Ascending aorta (tissue), 2 donors: ENCODE measurements at regions not wholly inside any gene's neighbourhood (a gene's known extent, or its start where the extent isn't known, plus 50 kb on each side); places are given as distances from the start of the nearest gene placed in this dataset.

ENCODE experiments used
- DNase-seq, 2 donors: peaks; one replicate each; pipeline ENCODE4 v3.0.0-alpha.2; 2019; ENCODE audit warnings: low spot score in 2 of 2
- H3K27ac ChIP-seq, 2 donors: fragments of 200-600 bp; sonication (generic); one replicate each; pipeline ENCODE4 v1.5.1; 2016 to 2017; ENCODE audit warnings: mild to moderate bottlenecking in 1 of 2
- H3K27me3 ChIP-seq: fragments of 200-600 bp; sonication (generic); one replicate; pipeline ENCODE4 v1.5.1; 2017
- H3K36me3 ChIP-seq, 2 donors: fragments of 200-600 bp; sonication (generic); one replicate each; pipeline ENCODE4 v1.5.1; 2016
- H3K4me1 ChIP-seq, 2 donors: fragments of 200-600 bp; sonication (generic); one replicate each; pipeline ENCODE4 v1.5.1; 2016 to 2017; ENCODE audit warnings: mild to moderate bottlenecking in 1 of 2
- H3K4me3 ChIP-seq, 2 donors: fragments of 200-600 bp; sonication (generic); one replicate each; pipeline ENCODE4 v1.5.1; 2016 to 2017; ENCODE audit warnings: mild to moderate bottlenecking in 1 of 2
- H3K9me3 ChIP-seq, 2 donors: fragments of 200-600 bp; sonication (generic); one replicate each; pipeline ENCODE4 v1.5.1; 2016
- intact Hi-C: fragments of 100-400 bp; cut with DNase I; formaldehyde crosslinking; loops from one replicate; pipeline ENCODE4 v1.15.1; 2023
- TF ChIP-seq, protein P1 (sequence below), 3 experiments: fragments of 200-600 bp in 2 of 3; fragments of 450-650 bp in 1 of 3; sonication (generic) in 2 of 3; IDR thresholded peaks; one replicate each; pipeline ENCODE4 v1.5.1; 2016 to 2019; ENCODE audit warnings: antibody characterized with exemption in 3 of 3, mild to moderate bottlenecking in 1 of 3, moderate library complexity in 1 of 3

DNA sequence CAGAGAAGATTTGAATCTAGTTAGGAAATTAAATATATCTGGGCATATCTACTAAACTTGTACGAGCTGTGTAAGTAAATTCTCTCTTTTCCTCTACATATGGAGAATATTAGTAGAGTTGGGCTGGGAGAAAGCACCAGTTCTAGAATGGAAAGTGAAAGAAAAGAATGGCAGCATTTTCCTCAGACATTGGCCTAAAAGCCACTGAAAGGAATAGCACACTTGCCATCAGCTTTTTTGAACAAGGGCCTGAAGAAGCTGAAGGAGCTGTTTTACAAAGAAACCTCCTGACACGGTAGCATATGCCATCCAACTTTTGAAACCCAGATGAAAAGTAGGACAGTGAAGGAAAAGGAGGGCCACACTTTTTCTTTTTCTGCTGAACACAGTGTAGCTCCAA lies 1563.7 kb upstream of the TENM4 start:
- Histone ChIP-seq H3K27me3 (no peaks in the 10 kb centered on the region), H3K9me3 (no peaks in the 10 kb centered on the region), H3K4me3 (no peak overlapping the region), H3K36me3 (no peaks in the 10 kb centered on the region), H3K4me1 (no peaks in the 10 kb centered on the region), H3K27ac (no peak overlapping the region)
- no peak for DNase-seq
- TF ChIP-seq, protein P1, sequence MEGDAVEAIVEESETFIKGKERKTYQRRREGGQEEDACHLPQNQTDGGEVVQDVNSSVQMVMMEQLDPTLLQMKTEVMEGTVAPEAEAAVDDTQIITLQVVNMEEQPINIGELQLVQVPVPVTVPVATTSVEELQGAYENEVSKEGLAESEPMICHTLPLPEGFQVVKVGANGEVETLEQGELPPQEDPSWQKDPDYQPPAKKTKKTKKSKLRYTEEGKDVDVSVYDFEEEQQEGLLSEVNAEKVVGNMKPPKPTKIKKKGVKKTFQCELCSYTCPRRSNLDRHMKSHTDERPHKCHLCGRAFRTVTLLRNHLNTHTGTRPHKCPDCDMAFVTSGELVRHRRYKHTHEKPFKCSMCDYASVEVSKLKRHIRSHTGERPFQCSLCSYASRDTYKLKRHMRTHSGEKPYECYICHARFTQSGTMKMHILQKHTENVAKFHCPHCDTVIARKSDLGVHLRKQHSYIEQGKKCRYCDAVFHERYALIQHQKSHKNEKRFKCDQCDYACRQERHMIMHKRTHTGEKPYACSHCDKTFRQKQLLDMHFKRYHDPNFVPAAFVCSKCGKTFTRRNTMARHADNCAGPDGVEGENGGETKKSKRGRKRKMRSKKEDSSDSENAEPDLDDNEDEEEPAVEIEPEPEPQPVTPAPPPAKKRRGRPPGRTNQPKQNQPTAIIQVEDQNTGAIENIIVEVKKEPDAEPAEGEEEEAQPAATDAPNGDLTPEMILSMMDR (IDR thresholded peaks at IDR 0.05), result no peak
- intact Hi-C loops, result no loop called here

DNA sequence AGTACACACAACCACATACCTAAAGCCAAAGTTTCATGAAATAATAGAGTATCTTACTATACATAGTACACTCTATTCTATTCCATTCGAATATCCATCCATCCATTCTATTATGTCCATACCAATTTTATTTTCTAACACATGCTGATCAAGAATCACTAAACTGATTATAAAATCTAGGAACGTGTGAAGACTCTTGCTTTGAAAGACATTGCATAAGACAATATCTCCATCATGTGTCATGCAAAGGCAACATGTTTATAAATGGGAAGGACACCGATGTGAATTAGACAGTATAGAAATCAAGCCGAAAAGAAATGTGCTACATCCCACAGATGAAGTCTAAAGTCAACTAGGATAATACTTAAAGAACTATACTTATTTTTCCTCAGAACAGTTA lies 1561.5 kb upstream of the TENM4 start:
- Histone ChIP-seq H3K27me3 (no peaks in the 10 kb centered on the region), H3K4me1 (no peaks in the 10 kb centered on the region), H3K4me3 (no peak overlapping the region), H3K9me3 (no peaks in the 10 kb centered on the region), H3K27ac (no peak overlapping the region), H3K36me3 (no peaks in the 10 kb centered on the region)
- DNase-seq, result no peak
- TF ChIP-seq, protein P1 (IDR thresholded peaks at IDR 0.05), result no peak
- intact Hi-C loops, result no loop called here

DNA sequence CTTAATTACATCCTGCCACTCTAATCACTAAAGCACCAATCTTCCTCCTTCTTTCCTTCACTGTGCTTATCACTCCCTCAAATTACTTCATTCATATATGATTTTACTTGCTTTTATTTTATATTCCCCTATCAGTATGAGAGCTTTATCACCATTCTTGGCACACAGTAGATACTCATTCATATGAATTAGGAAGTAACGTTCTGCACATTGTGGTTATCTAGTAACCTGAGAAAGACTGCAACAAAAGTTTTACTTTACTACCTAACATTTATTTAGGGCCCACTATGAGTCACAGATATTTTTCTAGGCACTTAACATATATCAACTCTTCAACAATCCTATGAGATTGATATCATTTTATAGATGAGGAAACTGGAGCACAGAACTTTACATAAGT lies 1559.9 kb upstream of the TENM4 start:
- TF ChIP-seq, protein P1 (IDR thresholded peaks at IDR 0.05), result no peak
- DNase-seq, result no peak

DNA sequence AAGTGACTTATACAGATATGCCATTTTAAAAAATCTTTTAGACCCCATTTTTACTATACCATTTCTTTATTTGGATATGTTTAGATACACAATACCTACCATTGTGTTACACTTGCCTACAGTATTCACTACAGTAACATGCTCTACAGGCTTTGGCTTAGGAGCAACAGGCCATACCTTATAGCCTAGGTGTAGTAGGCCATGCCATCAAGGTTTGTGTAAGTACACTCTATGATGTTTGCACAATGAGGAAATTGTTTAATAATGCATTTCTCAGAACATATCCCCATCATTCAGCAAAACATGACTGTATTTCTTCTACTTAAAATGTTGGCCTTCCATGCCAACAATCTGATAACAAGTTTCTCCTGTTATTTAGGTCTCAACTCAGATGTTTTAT lies 1559.5 kb upstream of the TENM4 start:
- TF ChIP-seq, protein P1 (IDR thresholded peaks at IDR 0.05), result no peak
- Histone ChIP-seq H3K4me3 (no peak overlapping the region), H3K27me3 (no peaks in the 10 kb centered on the region), H3K4me1 (no peaks in the 10 kb centered on the region), H3K27ac (no peak overlapping the region), H3K9me3 (no peaks in the 10 kb centered on the region), H3K36me3 (no peaks in the 10 kb centered on the region)
- DNase-seq, result no peak
- intact Hi-C loops, result no loop called here

More for the DNA sequence above, 1559.9 kb upstream of the TENM4 start:
- H3K4me3 ChIP-seq, result no peak overlapping the region
- no peaks in the 10 kb centered on the region for H3K27me3 ChIP-seq
- H3K27ac ChIP-seq, result no peak overlapping the region
- no peaks in the 10 kb centered on the region for H3K4me1 ChIP-seq
- H3K9me3 ChIP-seq, result no peaks in the 10 kb centered on the region
- intact Hi-C loops, result no loop called here
- no peaks in the 10 kb centered on the region for H3K36me3 ChIP-seq

DNA sequence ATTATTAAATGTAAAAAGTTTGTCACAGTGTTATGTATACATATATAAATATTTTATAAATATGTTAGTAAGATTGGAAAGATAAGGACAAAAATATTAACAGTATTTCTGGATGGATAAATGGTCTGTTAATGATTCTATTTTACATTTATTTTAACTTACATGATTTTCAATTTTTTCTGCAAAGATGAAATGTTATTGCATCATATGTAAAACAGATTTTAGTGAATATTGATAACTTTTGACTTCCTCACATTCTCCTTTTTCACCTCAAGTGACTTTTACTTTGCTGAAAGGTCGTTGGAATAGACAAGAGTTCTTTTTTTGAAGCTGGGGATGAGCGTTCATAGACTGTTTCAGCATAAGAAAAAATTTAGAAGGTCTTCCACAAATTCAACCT lies 1554.7 kb upstream of the TENM4 start:
- no peak for DNase-seq
- Histone ChIP-seq H3K27ac (no peak overlapping the region), H3K4me1 (no peaks in the 10 kb centered on the region), H3K9me3 (no peaks in the 10 kb centered on the region), H3K27me3 (no peaks in the 10 kb centered on the region), H3K36me3 (no peaks in the 10 kb centered on the region), H3K4me3 (no peak overlapping the region)
- TF ChIP-seq, protein P1 (IDR thresholded peaks at IDR 0.05), result no peak
- intact Hi-C loops, result no loop called here

DNA sequence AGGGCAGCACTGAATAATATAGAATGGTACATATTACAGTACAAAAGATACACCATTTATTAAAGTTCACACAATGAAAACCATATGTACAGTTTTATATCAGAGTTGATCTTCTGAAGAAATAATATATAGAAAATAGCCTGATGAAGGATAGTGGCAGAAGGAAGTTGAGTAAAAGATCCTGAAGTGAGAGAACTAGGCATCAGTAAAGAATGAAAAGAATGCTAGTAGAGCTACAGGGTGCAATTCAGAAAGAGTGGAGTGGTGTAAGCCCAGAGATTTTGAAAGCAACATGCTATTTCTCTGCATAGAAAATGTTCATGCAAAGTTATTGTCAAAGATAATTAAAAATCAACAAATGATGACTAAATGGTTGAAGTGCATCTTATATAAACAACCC lies 1552.7 kb upstream of the TENM4 start:
- Histone ChIP-seq H3K4me3 (no peak overlapping the region), H3K27me3 (no peaks in the 10 kb centered on the region), H3K9me3 (no peaks in the 10 kb centered on the region), H3K36me3 (no peaks in the 10 kb centered on the region), H3K4me1 (no peaks in the 10 kb centered on the region), H3K27ac (no peak overlapping the region)
- no peak for DNase-seq
- TF ChIP-seq, protein P1 (IDR thresholded peaks at IDR 0.05), result no peak
- intact Hi-C loops, result no loop called here
